SW480 (cell line): ENCODE measurements at regions not wholly inside any gene's neighbourhood (a gene's known extent, or its start where the extent isn't known, plus 50 kb on each side); places are given as distances from the start of the nearest gene placed in this dataset.
"Not testable (repeated sequence)": the region's sequence is repeated elsewhere in the genome, so short reads cannot be mapped to it uniquely, and the experiment has no call there.

ENCODE experiments used
- DNase-seq: peaks from one replicate; pipeline ENCODE4 v3.0.0-alpha.2; 2016; ENCODE audit warnings: low spot score

DNA sequence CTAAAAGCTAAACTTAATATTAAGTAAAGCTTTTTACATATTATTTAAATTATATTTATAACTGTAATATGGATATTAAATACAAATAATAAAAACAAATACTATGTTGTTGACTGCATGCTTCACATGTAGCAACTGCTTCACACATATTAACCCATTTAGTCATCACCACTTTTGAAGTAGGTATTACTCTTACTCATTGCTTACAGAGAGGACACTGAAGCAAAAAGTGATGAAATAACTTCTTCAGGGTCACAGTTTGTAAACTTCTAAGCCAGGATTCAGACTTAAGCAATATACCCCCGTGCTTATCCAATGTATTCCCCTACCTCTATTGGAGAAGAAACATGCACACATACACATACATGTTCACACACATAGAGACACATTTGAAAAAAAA lies 166.6 kb downstream of the DKK2 start:
- DNase-seq, result no peak

DNA sequence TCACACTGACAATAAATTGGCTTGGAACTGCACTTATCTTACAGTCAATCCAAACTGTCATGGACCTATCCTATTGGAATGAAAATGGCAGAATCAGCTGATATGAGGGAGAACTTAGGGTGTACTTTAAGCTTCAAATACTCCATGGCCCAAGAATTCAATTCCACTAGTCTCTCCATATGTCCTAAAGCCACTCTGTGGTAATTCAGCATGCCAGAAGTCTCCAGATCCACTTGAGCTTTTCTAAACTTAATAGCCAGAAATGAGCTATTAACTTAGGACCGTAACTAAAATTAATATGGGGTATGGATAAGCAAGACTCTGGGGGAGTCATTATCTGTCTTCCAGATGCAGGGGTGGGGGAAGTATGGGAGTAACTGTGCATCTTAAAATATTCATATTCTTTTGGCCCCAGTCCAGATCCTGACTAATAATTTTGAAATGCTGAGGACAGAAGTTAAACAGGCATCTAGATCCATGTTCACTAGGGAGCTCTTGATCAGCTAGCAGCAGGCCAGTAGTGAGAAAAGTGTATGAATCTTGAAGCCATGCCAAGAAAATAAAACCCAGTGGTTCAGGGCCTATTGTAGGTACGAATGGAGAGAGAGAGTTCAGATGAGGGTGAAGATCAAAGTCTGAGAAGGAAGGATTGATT lies 167.6 kb downstream of the DKK2 start:
- no peak for DNase-seq

- DNase-seq, result no peak
Observed at GRCh38 chr4:106864231-106864630, 171.9 kb downstream of the DKK2 start.

DNA sequence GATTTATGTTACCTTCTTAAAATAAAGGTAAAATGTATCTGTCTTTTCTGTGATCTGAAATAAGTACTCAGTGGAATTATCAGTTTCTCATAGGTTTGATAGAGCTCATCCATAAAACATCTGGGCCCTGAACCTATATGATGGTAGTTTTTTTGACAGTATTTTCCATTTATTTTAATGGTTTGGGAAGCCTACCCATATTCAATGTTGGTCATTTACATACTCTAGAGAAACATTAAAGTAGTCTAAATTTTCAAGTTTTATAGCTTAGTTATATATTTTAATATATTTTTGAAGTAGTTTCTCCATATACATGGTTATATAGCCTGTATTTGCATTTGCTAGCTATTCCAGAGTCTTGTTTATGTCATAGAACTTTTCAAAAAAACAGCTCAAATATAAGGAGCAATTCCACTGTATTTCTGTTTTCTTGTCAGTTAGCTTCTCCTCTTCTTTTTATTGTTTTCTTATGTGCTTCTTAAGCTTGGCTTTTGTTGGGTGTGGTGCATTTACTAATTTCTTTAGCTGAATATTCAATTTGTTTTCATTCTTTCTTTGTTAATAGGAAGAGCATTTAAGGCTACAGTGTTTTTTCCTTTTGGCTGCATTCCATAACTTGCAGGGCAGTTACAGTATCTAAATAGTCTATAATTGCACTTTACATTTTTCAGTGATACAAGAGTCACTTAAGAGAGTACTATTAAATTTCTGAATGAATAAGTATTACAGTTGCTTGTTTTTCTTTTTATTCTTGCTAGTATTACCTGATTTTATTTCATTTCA lies 181.4 kb downstream of the DKK2 start:
- no peak for DNase-seq

- no peak for DNase-seq
Observed at GRCh38 chr4:106852426-106852825, 183.7 kb downstream of the DKK2 start.

- DNase-seq, result no peak
Observed at GRCh38 chr4:106851726-106852125, 184.4 kb downstream of the DKK2 start.

GRCh38 chr4:106850691-106851090 lies 185.4 kb downstream of the DKK2 start:
- DNase-seq, result no peak

DNA sequence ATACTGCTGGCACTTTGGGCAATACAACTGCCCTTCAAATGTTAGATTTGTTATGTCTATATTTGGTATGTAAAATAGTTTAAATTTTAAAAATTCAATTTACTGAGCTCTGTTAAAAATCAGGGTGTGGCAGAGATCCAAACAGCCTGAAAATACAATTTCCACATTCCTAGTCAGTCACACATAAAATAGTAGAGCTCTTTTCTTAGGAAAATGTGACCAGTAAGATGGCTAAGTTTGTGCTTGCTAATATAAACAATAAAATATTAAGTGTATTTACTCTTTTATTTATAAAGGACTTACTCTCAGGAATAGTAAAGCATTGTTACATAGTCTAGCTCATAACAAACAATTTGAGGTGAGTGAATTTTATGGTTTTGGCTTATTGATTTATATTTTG lies 200.2 kb downstream of the DKK2 start:
- DNase-seq, result no peak

DNA sequence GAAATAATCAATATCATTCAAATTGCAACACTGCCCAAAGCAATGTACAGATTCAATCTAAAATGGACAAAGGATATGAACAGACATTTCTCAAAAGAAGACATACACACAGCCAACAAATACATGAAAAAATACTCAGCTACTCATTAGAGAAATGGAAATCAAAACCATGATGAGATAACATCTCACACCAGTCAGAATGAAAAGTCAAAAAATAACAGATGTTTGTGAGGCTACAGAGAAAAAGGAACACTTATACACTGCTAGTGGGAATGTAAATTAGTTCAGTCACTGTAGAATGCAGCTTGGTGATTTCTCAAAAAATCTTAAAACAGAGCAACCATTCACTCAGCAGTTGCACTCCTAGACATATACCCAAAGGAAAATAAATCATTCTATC lies 205.2 kb downstream of the DKK2 start:
- no peak for DNase-seq

DNA sequence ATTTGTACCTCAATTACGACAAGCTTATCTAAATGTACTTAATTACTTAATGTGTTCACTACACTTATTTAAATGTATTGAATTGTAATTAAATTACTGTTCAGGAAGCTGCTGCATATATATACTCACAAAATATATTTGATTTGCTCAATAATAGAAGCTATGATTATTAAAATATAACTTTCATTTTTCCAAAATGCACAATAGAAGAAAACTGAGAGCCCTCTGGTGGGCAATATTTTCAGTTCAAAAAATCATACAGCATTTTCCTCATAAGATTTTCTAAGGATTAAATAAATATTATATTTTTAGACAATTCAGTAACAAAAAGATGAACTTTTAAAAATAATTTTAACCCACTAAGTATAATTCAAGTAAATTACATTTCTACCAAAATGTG lies 217.3 kb downstream of the DKK2 start:
- no peak for DNase-seq

DNA sequence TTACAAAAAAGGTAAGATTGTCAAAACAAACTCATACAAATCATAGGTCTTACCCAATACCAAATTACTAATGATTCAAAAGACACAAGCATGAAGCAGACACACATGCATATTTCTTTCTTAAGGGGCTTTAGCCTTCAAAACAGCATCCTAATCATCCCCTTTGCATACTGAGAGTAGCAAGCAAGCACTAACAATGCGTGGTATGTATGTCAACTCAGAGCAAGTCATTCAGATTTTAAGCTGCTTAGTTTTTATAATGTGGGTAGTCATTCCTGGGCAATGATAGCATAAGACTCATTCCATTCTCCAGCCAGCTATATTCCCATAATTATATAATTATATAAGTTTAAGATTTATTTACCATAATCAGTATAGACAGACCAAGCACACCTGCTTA lies 219.6 kb downstream of the DKK2 start:
- no peak for DNase-seq

- DNase-seq, result no peak
Observed at GRCh38 chr4:106810122-106810521, 226.0 kb downstream of the DKK2 start.

DNA sequence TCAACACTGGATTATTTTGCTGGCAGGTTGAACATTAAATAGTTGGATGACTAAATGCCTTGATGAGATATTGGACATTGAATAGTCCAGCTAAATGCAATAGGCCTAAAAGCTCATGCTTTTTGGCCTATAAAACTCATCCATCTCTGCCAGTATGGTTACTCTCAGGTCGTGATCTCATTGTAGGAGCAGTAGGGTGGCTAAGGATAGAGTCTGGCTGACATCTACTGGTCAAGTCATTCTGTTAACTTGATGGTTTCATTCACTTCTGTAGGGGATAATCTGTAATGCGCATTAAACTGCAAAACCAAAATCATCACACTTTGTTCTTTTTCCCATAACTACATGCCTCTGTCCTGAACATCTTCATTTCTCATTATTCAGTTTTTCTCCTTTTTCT lies 227.0 kb downstream of the DKK2 start:
- DNase-seq, result peak; percentile 25

GRCh38 chr4:106806158-106806797 lies 229.8 kb downstream of the DKK2 start:
- DNase-seq, result no peak

GRCh38 chr4:106803083-106803482 lies 233.0 kb downstream of the DKK2 start:
- no peak for DNase-seq

- DNase-seq, result no peak
Observed at GRCh38 chr4:106801386-106801785, 234.7 kb downstream of the DKK2 start.

GRCh38 chr4:106796876-106797275 lies 239.2 kb downstream of the DKK2 start:
- no peak for DNase-seq

DNA sequence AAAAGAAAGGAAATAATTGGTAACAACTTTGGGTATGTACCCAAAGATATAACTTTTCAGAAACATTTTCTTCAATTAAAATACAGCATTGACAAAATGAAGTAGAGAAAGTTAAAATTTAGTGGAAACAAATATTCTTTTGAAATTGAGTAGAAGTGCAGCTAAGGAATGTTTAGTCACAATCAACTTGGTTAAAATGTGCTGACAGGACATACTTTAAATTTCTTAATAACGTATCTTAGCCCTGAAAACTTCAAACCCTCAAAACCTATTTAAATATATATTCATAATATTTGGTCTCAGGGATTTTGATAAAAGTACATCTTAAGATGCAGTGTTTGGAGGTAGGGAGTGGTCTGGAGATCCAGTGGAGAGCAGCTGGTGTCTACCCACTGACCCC lies 240.8 kb downstream of the DKK2 start:
- no peak for DNase-seq

DNA sequence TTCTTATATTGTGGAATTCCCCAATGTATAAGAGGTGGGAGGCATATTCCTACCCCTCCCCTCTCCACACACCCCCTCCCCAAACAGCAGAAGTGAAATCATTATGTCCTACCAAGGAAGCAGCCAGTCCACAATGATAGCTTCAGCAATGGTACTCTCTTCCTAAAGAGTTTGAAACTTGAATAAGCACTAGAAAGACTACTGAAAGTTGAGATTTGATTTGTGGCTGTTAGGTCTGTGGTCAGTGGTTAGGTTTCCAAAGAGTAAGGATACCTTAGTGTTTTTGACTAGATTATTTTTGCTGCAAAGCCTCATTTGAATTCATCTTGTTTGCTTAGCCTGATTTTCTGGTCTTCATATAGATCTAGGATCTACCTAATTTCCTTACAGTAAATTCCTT lies 242.2 kb downstream of the DKK2 start:
- DNase-seq, result no peak

DNA sequence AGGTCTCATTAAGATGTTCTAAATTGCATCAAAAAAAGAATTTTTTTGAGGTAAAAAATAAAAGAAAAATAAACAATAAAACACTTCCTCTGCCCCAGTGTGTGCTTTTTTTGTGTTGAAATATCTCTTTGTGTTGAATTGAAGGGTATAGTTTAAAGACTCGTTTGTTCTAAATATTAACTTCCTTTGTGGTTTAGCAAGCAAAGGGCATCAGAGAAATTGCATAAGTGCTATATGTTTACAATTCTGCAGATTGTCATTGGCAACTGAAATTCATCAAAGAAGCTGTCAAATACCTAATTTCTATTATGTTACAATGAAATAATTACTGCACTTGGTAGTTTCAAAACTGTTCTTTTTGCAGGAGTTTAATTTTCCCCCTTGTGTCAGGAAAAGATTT lies 260.5 kb downstream of the DKK2 start:
- DNase-seq, result no peak

GRCh38 chr4:106774055-106774454 lies 262.1 kb downstream of the DKK2 start:
- DNase-seq, result not testable (repeated sequence)

- DNase-seq, result no peak
Observed at GRCh38 chr4:106773076-106773905, 262.8 kb downstream of the DKK2 start.
